Jurkat, Clone E6-1 (cell line): ENCODE measurements at regions not wholly inside any gene's neighbourhood (a gene's known extent, or its start where the extent isn't known, plus 50 kb on each side); places are given as distances from the start of the nearest gene placed in this dataset.

Experiments
- DNase-seq: peaks from one replicate; pipeline ENCODE4 v3.0.0-alpha.2; 2011; ENCODE audit warnings: low read depth, low spot score
- H3K4me3 ChIP-seq: 2 replicates; pipeline ENCODE4 v1.5.1; 2011; ENCODE audit warnings: mild to moderate bottlenecking, low read length, control low read depth, moderate library complexity

GRCh38 chr6:141726248-141726647, 406.5 kb upstream of the GJE1 start:
- DNase-seq, result no peak

GRCh38 chr6:141724731-141725130, 408.0 kb upstream of the GJE1 start:
- DNase-seq, result no peak

More at GRCh38 chr6:141726248-141726647, 406.5 kb upstream of the GJE1 start:
- H3K4me3 ChIP-seq, result no peak overlapping the region

GRCh38 chr6:141719476-141719875, 413.2 kb upstream of the GJE1 start:
- no peak overlapping the region for H3K4me3 ChIP-seq
- DNase-seq, result no peak

More at GRCh38 chr6:141724731-141725130, 408.0 kb upstream of the GJE1 start:
- no peak overlapping the region for H3K4me3 ChIP-seq

GRCh38 chr6:141705431-141705830, 427.3 kb upstream of the GJE1 start:
- DNase-seq, result no peak
- H3K4me3 ChIP-seq, result no peak overlapping the region

GRCh38 chr6:141704151-141704550, 428.6 kb upstream of the GJE1 start:
- no peak overlapping the region for H3K4me3 ChIP-seq
- no peak for DNase-seq

- DNase-seq, result no peak
- H3K4me3 ChIP-seq, result no peak overlapping the region
These were observed 431.0 kb upstream of the GJE1 start for GRCh38 chr6:141701732-141702131.

GRCh38 chr6:141700819-141701218, 431.9 kb upstream of the GJE1 start:
- DNase-seq, result no peak

GRCh38 chr6:141688916-141689315, 443.8 kb upstream of the GJE1 start:
- DNase-seq, result no peak
- H3K4me3 ChIP-seq, result no peak overlapping the region

More at GRCh38 chr6:141700819-141701218, 431.9 kb upstream of the GJE1 start:
- no peak overlapping the region for H3K4me3 ChIP-seq

- H3K4me3 ChIP-seq, result no peak overlapping the region
- no peak for DNase-seq
These were observed 447.3 kb upstream of the GJE1 start for GRCh38 chr6:141685416-141685815.

GRCh38 chr6:141682391-141682790, 450.3 kb upstream of the GJE1 start:
- DNase-seq, result no peak
- no peak overlapping the region for H3K4me3 ChIP-seq

GRCh38 chr6:141677598-141678211, 455.0 kb upstream of the GJE1 start:
- DNase-seq, result peak; percentile 12
- H3K4me3 ChIP-seq, result no peak overlapping the region

- no peak overlapping the region for H3K4me3 ChIP-seq
- DNase-seq, result no peak
These were observed 456.8 kb upstream of the GJE1 start for GRCh38 chr6:141675957-141676356.

- no peak for DNase-seq
- no peak overlapping the region for H3K4me3 ChIP-seq
These were observed 463.6 kb upstream of the GJE1 start for GRCh38 chr6:141669141-141669540.

GRCh38 chr6:141667580-141668309, 465.0 kb upstream of the GJE1 start:
- no peak for DNase-seq
- H3K4me3 ChIP-seq, result no peak overlapping the region

- no peak overlapping the region for H3K4me3 ChIP-seq
- no peak for DNase-seq
These were observed 466.5 kb upstream of the GJE1 start for GRCh38 chr6:141666187-141666586.

- no peak overlapping the region for H3K4me3 ChIP-seq
- DNase-seq, result no peak
These were observed 468.0 kb upstream of the GJE1 start for GRCh38 chr6:141664744-141665143.

GRCh38 chr6:141659582-141659981, 473.1 kb upstream of the GJE1 start:
- no peak overlapping the region for H3K4me3 ChIP-seq
- DNase-seq, result no peak

- H3K4me3 ChIP-seq, result no peak overlapping the region
- DNase-seq, result no peak
These were observed 474.0 kb upstream of the GJE1 start for GRCh38 chr6:141658696-141659095.

- H3K4me3 ChIP-seq, result no peak overlapping the region
- DNase-seq, result no peak
These were observed 474.9 kb upstream of the GJE1 start for GRCh38 chr6:141657812-141658211.

GRCh38 chr6:141653590-141653989, 479.1 kb upstream of the GJE1 start:
- no peak overlapping the region for H3K4me3 ChIP-seq
- DNase-seq, result no peak

- no peak for DNase-seq
- no peak overlapping the region for H3K4me3 ChIP-seq
These were observed 490.8 kb upstream of the GJE1 start for GRCh38 chr6:141641951-141642350.
